RWPE1 (cell line): ENCODE measurements at regions not wholly inside any gene's neighbourhood (a gene's known extent, or its start where the extent isn't known, plus 50 kb on each side); places are given as distances from the start of the nearest gene placed in this dataset.

Experiments
- CTCF ChIA-PET: fragments of 350-600 bp; sonication (Branson Sonifier 250); formaldehyde crosslinking; extraction: SDS; loops from one replicate; lab custom pipeline; 2021; lab: Yijun Ruan, JAX
- POLR2A ChIA-PET: fragments of 400-600 bp; formaldehyde crosslinking; extraction: SDS; loops from one replicate; lab custom pipeline; 2020; ENCODE audit warnings: antibody characterized with exemption; ENCODE audit not compliant: low non-redundant PET; lab: Yijun Ruan, JAX
- DNase-seq: peaks from one replicate; pipeline ENCODE4 v3.0.0; 2012; ENCODE audit warnings: low spot score
- H3K27ac ChIP-seq: fragments of 450-650 bp; 2 replicates; pipeline ENCODE4 v1.5.1; 2017
- CTCF ChIP-seq: fragments of 450-650 bp; conservative IDR thresholded peaks from 2 replicates; pipeline ENCODE4 v1.5.1; 2017; ENCODE audit warnings: low read depth, mild to moderate bottlenecking

- H3K27ac ChIP-seq: no peak overlapping the region
- no peak for DNase-seq
- TF ChIP-seq CTCF: no peak
- CTCF ChIA-PET: no interaction called here
- POLR2A ChIA-PET: no interaction called here
These were observed 214.5 kb upstream of the CCN2 start for GRCh38 chr6:132165677-132166076.

GRCh38 chr6:132161283-132161682, 210.1 kb upstream of the CCN2 start:
- H3K27ac ChIP-seq: no peak overlapping the region
- DNase-seq: peak; percentile 16
- ChIA-PET POLR2A (no interaction called here), CTCF (interaction anchor here (0.6 to 1.5 kb wide), 4 partner anchors 60 to 236 kb away, joined by 3 to 8 read pairs (median 4); no protein-coding TSS in a partner anchor)
- TF ChIP-seq CTCF: peak; percentile 48

GRCh38 chr6:132153221-132153898, 202.2 kb upstream of the CCN2 start:
- CTCF ChIA-PET: no interaction called here
- no peak for DNase-seq
- POLR2A ChIA-PET: no interaction called here
- TF ChIP-seq CTCF: no peak
- no peak overlapping the region for H3K27ac ChIP-seq

- CTCF ChIA-PET: no interaction called here
- no peak overlapping the region for H3K27ac ChIP-seq
- TF ChIP-seq CTCF: no peak
- POLR2A ChIA-PET: no interaction called here
- DNase-seq: no peak
These were observed 196.4 kb upstream of the CCN2 start for GRCh38 chr6:132147530-132148011.

GRCh38 chr6:132144456-132144855, 193.3 kb upstream of the CCN2 start:
- POLR2A ChIA-PET: no interaction called here
- DNase-seq: no peak
- no peak for TF ChIP-seq CTCF
- CTCF ChIA-PET: no interaction called here
- H3K27ac ChIP-seq: no peak overlapping the region

GRCh38 chr6:132143258-132143657, 192.1 kb upstream of the CCN2 start:
- H3K27ac ChIP-seq: no peak overlapping the region
- ChIA-PET CTCF (interaction anchor here (0.6 kb wide), 1 partner anchor 991 kb away, joined by 3 read pairs; no protein-coding TSS in a partner anchor), POLR2A (no interaction called here)
- no peak for DNase-seq
- no peak for TF ChIP-seq CTCF
